IMR-90 (cell line): ENCODE measurements at regions not wholly inside any gene's neighbourhood (a gene's known extent, or its start where the extent isn't known, plus 50 kb on each side); places are given as distances from the start of the nearest gene placed in this dataset.
"Not testable (repeated sequence)": the region's sequence is repeated elsewhere in the genome, so short reads cannot be mapped to it uniquely, and the experiment has no call there.

Experiments
- ATAC-seq: fragments of 200-7000 bp; cut with Tn5 transposase; 2 replicates; pipeline ENCODE4 v1.9.1; 2020; ENCODE audit warnings: low read depth, mild to moderate bottlenecking, moderate library complexity
- BruUV-seq: library from RNA; stranded (reverse); fragments of 400-500 nt; replicated peaks from 2 replicates; lab custom pipeline; 2021; lab: Mats Ljungman, UMichigan
- CTCF ChIA-PET: fragments of 300-600 bp; formaldehyde crosslinking; extraction: SDS; loops from one replicate; lab custom pipeline; 2021; ENCODE audit warnings: antibody characterized with exemption; lab: Yijun Ruan, JAX
- POLR2A ChIA-PET: fragments of 300-600 bp; sonication (Branson Sonifier 250); formaldehyde crosslinking; loops from one replicate; lab custom pipeline; 2022; ENCODE audit warnings: antibody characterized with exemption; ENCODE audit not compliant: unreplicated experiment; lab: Charles Lee
- DNase-seq: peaks from one replicate; pipeline ENCODE4 v3.0.0; 2013
- H2AFZ ChIP-seq: replicated peaks from 2 replicates; pipeline ENCODE3; 2013; ENCODE audit warnings: low read length, mild to moderate bottlenecking; ENCODE audit not compliant: poor library complexity
- H2AK5ac ChIP-seq: 2 replicates; pipeline ENCODE4 v1.6.1; 2013; ENCODE audit warnings: low read depth, low read length, inconsistent platforms
- H2AK9ac ChIP-seq: replicated peaks from 2 replicates; pipeline ENCODE3; 2013; ENCODE audit warnings: mild to moderate bottlenecking, low read depth, low read length, moderate library complexity; ENCODE audit not compliant: poor library complexity
- H2BK120ac ChIP-seq: 2 replicates; pipeline ENCODE4 v1.6.1; 2013; ENCODE audit warnings: low read depth, low read length, inconsistent platforms
- H2BK15ac ChIP-seq: 3 replicates; pipeline ENCODE4 v1.6.1; 2013; ENCODE audit warnings: low read depth, low read length, inconsistent platforms
- H2BK20ac ChIP-seq: 2 replicates; pipeline ENCODE4 v1.6.1; 2013; ENCODE audit warnings: low read depth, mild to moderate bottlenecking, inconsistent platforms, low read length, moderate library complexity
- H2BK5ac ChIP-seq: 2 replicates; pipeline ENCODE4 v1.6.1; 2013; ENCODE audit warnings: mild to moderate bottlenecking, low read depth, low read length, inconsistent platforms; ENCODE audit not compliant: poor library complexity, severe bottlenecking
- H3K14ac ChIP-seq: replicated peaks from 2 replicates; pipeline ENCODE4 v1.6.1; 2013; ENCODE audit warnings: low read depth, low read length, inconsistent platforms
- H3K18ac ChIP-seq: 2 replicates; pipeline ENCODE4 v1.6.1; 2013; ENCODE audit warnings: low read depth, low read length, control low read depth
- H3K23ac ChIP-seq: 2 replicates; pipeline ENCODE4 v1.6.1; 2013; ENCODE audit warnings: low read depth, low read length, inconsistent platforms
- H3K27ac ChIP-seq: 2 replicates; pipeline ENCODE4 v1.5.1; 2013; ENCODE audit warnings: mild to moderate bottlenecking, control low read depth, low read length; ENCODE audit not compliant: insufficient read depth
- H3K27me3 ChIP-seq: 2 replicates; pipeline ENCODE4 v1.6.1; 2013; ENCODE audit warnings: low read length; ENCODE audit not compliant: control insufficient read depth, insufficient read depth
- H3K36me3 ChIP-seq: 2 replicates; pipeline ENCODE4 v1.6.1; 2013; ENCODE audit warnings: low read length, mixed read lengths; ENCODE audit not compliant: control insufficient read depth, insufficient read depth
- H3K4ac ChIP-seq: 2 replicates; pipeline ENCODE4 v1.6.1; 2013; ENCODE audit warnings: low read depth, low read length, inconsistent platforms
- H3K4me1 ChIP-seq: 2 replicates; pipeline ENCODE4 v1.6.1; 2013; ENCODE audit warnings: low read length, mixed read lengths; ENCODE audit not compliant: control insufficient read depth, insufficient read depth
- H3K4me2 ChIP-seq: 2 replicates; pipeline ENCODE4 v1.6.1; 2013; ENCODE audit warnings: low read depth, mild to moderate bottlenecking, control low read depth, low read length, moderate library complexity
- H3K4me3 ChIP-seq: 2 replicates; pipeline ENCODE4 v1.5.1; 2013; ENCODE audit warnings: low read depth, mild to moderate bottlenecking, control low read depth, low read length, moderate library complexity; ENCODE audit not compliant: insufficient read depth
- H3K56ac ChIP-seq: 2 replicates; pipeline ENCODE4 v1.6.1; 2013; ENCODE audit warnings: low read length, inconsistent platforms; ENCODE audit not compliant: insufficient read depth; ENCODE audit errors: extremely low read depth
- H3K79me1 ChIP-seq, 2 experiments: 2 replicates each; pipeline ENCODE4 v1.6.1; 2013; ENCODE audit warnings: low read length in 2 of 2, inconsistent platforms in 1 of 2, low read depth in 1 of 2
- H3K9ac ChIP-seq: 2 replicates; pipeline ENCODE4 v1.6.1; 2013; ENCODE audit warnings: low read depth, low read length, control low read depth
- H3K9me1 ChIP-seq: 2 replicates; pipeline ENCODE4 v1.6.1; 2013; ENCODE audit warnings: low read length, inconsistent platforms; ENCODE audit not compliant: insufficient read depth
- H3K9me3 ChIP-seq: 2 replicates; pipeline ENCODE4 v1.6.1; 2013; ENCODE audit warnings: low read length; ENCODE audit not compliant: control insufficient read depth, insufficient read depth
- H4K20me1 ChIP-seq: 2 replicates; pipeline ENCODE4 v1.6.1; 2013; ENCODE audit warnings: low read length, inconsistent platforms; ENCODE audit not compliant: insufficient read depth
- H4K5ac ChIP-seq: 2 replicates; pipeline ENCODE4 v1.6.1; 2013; ENCODE audit warnings: mild to moderate bottlenecking, low read depth, low read length, control low read depth
- H4K8ac ChIP-seq, 2 experiments: 2 replicates each; pipeline ENCODE4 v1.6.1; 2013; ENCODE audit warnings: low read depth in 2 of 2, low read length in 2 of 2, control low read depth in 1 of 2, inconsistent platforms in 1 of 2
- H4K91ac ChIP-seq: 2 replicates; pipeline ENCODE4 v1.6.1; 2013; ENCODE audit warnings: low read depth, low read length, inconsistent platforms; ENCODE audit not compliant: insufficient read depth
- WGBS, 2 experiments: methylation state at CpG; one replicate each; pipeline versions ENCODE4 v1.1.5 to v1.1.7; 2013; ENCODE audit warnings: missing lambda C conversion rate in 2 of 2; ENCODE audit not compliant: insufficient read length in 1 of 2; ENCODE audit errors: extremely low coverage in 2 of 2; 5-methylcytosine and 5-hydroxymethylcytosine counted together
- dilution Hi-C: fragments of 300-500 bp; cut with HindIII; formaldehyde crosslinking; loops from one replicate; pipeline ENCODE4 v1.14.3; 2018; ENCODE audit warnings: low sequenced_read_pairs; ENCODE audit not compliant: unreplicated experiment
- in situ Hi-C: fragments of 300-500 bp; cut with MboI; formaldehyde crosslinking; loops from 3 replicates; pipeline ENCODE4 v1.14.3; 2019; ENCODE audit warnings: low sequenced_read_pairs, inconsistent platforms, mixed read lengths
- intact Hi-C: fragments of 100-400 bp; cut with micrococcal nuclease; formaldehyde crosslinking; loops from 2 replicates; pipeline ENCODE4 v1.10.0; 2022

DNA sequence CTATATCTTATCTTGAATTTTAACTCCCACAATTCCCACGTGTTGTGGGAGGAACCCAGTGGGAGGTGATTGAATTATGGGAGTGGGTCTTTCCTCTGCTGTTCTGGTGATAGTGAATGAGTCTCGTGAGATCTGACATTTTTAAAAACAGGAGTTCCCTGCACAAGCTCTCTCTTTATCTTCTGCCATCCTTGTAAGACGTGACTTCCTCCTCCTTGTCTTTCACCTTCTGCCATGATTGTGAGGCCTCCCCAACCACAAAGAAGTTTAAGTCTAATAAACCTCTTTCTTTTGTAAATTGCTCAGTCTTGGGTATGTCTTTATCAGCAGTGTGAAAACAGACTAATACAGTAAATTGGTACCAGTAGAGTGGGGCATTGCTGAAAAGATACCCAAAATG, 963.6 kb upstream of the COX7C start:
- H2BK5ac ChIP-seq, ATAC-seq, H3K9me3 ChIP-seq, in situ Hi-C loops, H4K5ac ChIP-seq, H3K27ac ChIP-seq, H3K4me1 ChIP-seq, H3K4ac ChIP-seq, H2BK15ac ChIP-seq, H3K36me3 ChIP-seq, H4K20me1 ChIP-seq, POLR2A ChIA-PET, H2BK120ac ChIP-seq, H2AFZ ChIP-seq, H4K91ac ChIP-seq, H3K23ac ChIP-seq, H2AK5ac ChIP-seq, H3K9ac ChIP-seq, H3K9me1 ChIP-seq, BruUV-seq, H3K27me3 ChIP-seq, CTCF ChIA-PET, H2AK9ac ChIP-seq, H3K56ac ChIP-seq, DNase-seq, H3K18ac ChIP-seq, dilution Hi-C loops, H3K4me3 ChIP-seq, H3K4me2 ChIP-seq, H3K14ac ChIP-seq, H4K8ac ChIP-seq, intact Hi-C loops, H2BK20ac ChIP-seq, H3K79me1 ChIP-seq: not testable (repeated sequence)
- no CpG with 5 or more reads among the region's 3 CpGs for WGBS, 2 experiments
